Occipital lobe (tissue), 1 donor: ENCODE measurements at regions not wholly inside any gene's neighbourhood (a gene's known extent, or its start where the extent isn't known, plus 50 kb on each side); places are given as distances from the start of the nearest gene placed in this dataset.

Source experiments
- DNase-seq: peaks from one replicate; lab custom pipeline; 2025; lab: John Stamatoyannopoulos, UW

GRCh38 chr16:54487933-54488332, 201.3 kb upstream of the IRX3 start:
- no peak for DNase-seq

DNA sequence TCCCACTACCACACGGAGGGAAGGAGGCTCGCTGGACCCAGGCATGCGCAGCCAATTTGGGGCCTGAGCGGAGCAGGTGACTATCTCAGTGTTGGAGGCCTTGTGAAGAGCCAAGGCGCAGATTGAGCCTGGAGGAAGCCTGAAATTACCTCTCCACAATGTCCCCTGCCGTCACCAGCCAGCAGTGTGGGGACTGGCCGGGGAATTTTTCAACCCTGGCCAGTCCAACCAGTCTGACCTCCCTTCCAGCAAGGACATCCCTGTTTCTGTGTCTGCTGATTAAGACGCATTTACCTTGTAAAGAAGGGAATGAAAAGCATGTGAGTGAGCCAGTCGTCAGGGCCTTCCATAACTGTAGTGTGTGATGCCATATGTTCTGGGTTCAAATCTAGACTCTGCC, 198.1 kb upstream of the IRX3 start:
- no peak for DNase-seq

DNA sequence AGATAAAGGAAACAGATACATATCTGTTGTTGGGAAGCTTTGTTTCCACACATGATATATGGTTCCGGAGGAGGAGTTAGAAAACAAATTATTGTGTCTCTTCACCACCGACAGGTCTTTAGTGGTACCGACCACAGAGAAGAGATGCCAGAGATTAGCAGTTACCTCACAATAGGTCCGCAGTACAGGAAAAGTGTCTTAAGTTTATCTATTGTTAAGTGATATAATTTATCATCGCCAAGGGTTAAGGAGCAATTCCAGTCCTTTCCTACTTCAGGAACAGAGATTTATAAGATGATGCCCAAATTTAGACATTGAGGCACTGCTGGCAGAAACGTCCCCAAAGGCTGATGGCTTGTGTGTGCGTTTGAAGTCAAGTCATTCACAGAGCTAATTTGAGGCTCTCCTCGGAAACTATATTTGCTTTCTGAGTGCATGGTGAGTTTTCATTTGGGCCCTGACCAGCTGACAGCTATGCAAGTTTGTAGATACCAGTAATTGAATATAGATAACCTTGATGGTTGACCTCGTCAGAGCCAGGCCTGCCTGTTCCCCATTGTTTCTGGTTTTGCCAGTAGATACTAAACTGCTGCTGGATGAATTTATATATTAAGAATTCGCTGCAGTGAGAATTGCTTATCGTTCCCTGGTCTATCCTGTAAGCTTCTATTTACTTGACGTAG, 196.4 kb upstream of the IRX3 start:
- no peak for DNase-seq

GRCh38 chr16:54480429-54480828, 193.8 kb upstream of the IRX3 start:
- DNase-seq, result no peak

DNA sequence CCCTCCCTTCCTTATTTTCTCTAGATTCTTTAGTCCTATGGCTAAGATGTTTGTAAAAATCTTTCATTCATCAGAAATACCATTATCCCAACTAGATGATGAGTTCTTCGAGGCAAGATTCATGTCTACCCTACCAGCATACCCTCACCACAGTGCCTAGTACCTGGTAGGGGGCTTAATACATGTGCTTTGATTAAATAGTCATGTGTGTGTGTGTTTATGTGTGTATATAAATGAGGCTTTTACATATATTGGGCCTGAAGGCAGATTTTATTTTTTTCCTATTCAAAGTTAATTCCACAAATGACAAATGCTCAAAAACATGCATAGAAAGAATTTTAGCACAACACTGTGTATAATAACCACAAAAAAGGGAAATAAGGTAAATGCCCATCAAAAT, 193.0 kb upstream of the IRX3 start:
- no peak for DNase-seq

- no peak for DNase-seq
Measured at GRCh38 chr16:54477714-54478113, 191.1 kb upstream of the IRX3 start.

- no peak for DNase-seq
Measured at GRCh38 chr16:54475019-54475601, 188.5 kb upstream of the IRX3 start.

- DNase-seq, result no peak
Measured at GRCh38 chr16:54473226-54473993, 186.8 kb upstream of the IRX3 start.

- no peak for DNase-seq
Measured at GRCh38 chr16:54467398-54467797, 180.8 kb upstream of the IRX3 start.

- DNase-seq, result no peak
Measured at GRCh38 chr16:54466233-54466632, 179.6 kb upstream of the IRX3 start.

DNA sequence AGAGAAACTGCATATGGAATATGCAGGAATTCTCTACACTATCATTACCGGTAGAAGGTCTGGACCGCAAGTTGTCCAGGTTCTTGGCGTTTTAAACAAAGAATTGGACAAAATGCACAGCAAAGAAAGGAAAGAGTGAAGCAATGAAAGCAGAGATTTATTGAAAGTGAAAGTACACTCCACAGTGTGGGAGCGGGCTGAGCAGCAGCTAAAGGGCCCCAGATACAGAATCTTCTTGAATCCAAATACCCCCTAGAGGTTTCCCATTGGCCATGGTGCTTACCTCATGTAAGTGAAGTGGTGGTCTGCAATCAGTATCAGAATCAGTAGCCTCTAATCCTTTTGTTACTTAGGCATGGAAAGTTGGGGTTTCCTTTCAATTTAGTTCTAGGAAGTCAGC, 178.5 kb upstream of the IRX3 start:
- DNase-seq, result no peak

DNA sequence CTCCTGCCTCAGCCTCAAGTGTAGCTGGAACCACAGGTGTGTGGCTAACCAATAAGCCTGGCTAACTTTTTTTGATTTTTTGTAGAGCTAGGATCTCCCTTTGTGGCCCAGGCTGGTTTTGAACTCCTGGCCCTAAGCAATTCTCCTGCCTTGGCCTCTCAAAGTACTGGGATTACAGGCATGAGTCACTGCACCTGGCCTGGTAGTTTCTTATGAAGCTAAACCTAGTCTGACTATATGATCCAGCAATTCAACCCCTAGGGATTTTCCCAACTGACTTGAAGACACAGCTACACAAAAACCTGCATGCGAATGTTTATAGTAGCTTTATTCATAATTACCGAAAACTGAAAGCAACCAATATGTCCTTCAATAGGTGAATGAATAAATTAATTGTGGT, 176.2 kb upstream of the IRX3 start:
- DNase-seq, result no peak

DNA sequence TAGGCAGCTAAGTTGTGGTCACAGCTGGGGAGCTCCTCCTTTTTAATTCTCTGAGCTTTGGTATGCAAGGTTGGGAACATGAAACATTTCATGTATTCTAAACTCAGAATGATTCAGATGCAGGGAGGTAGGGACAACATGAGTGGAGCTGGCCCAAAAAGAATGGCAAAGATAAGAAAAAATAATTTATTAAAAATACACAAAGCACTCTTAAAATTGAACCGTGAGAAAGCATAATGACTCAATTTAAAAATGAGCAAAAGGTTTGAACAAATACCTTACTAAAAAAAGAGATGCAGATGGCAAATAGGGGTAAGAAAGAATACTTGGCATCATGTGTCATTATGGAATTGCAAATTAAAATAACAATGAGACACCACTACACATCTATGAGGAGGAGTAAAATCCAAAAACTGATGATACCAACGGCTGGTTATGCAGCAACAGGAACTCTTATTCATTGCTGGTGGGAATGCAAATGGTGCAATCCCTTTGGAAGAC, 175.6 kb upstream of the IRX3 start:
- DNase-seq, result no peak

- no peak for DNase-seq
Measured at GRCh38 chr16:54460263-54460860, 173.8 kb upstream of the IRX3 start.

- no peak for DNase-seq
Measured at GRCh38 chr16:54459509-54460262, 173.1 kb upstream of the IRX3 start.

DNA sequence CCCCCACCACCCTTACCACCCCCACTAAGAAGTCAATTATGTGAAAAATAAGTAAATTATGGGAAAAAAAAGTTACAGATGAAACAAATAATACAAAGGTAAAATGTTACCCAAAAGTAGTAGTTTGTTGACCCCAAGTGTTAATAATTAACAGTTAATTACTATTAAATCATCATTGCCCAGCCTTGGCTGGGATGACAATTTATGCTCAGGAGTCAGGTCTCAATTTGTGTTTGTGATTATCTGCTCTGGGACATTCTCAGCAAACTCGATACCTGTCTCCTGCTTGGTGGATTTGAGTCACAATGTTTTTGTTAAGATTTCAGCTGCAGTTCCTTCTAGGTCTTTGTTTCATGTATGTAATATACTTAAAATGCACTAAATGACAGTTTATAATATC, 172.3 kb upstream of the IRX3 start:
- DNase-seq, result no peak

DNA sequence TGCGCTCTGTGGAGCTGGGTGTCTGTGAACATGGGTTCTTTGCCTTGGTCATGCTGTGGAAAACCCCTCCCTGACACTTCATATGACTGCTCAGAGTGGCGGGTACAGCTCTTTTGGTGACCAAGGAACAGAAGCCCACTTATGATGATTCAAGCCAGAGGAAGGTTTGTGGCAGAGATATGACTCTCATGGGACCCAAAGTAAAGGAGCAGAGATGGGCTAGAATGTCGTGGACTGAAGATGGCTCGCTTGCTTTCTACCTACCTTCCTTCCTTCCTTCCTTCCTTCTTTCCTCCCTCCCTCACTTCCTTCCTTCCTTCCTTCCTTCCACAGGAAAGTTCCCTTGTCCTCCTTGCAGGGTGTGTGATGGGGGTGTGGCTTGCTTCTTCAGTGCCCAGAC, 169.7 kb upstream of the IRX3 start:
- DNase-seq, result no peak

DNA sequence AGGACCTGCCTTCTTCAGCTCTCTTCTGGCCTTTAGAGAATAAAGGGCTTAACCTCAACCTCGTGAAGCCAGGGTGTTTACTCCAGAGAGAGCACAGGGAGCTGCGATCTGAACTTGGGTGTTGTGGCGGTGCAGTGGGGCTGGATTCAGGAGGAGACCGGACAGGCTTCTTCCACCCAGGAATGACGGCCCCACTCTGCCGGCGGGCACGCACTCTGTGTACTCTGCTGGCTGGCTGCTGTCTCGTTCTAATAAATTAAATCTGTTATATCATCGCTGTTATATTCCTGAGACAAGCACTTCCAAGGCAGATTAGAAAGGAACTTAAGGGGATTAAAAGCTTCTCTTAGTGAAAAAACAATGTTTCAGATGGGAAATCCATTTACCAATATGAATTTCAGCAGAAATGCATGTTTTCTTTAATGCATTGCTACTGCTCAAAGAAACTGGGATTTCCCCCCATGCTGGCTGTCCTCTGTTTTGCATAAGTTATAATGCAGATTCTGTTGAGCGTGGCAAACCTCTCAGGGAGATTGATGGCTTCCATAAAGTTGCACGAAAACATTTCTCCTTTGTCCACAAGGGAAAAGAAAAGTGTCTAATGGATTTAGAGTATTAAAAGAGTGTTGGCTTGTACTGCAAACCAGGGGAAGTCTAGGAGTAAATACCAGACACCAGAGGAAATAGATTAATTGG, 168.6 kb upstream of the IRX3 start:
- DNase-seq, result no peak

- DNase-seq, result no peak
Measured at GRCh38 chr16:54454616-54455015, 168.0 kb upstream of the IRX3 start.

- no peak for DNase-seq
Measured at GRCh38 chr16:54453871-54454270, 167.3 kb upstream of the IRX3 start.
